Activated T-cell treated with anti-CD3 and anti-CD28 coated beads, Interleukin-2, amount 50 U/mL, for 72 hours (primary cell): ENCODE measurements at regions not wholly inside any gene's neighbourhood (a gene's known extent, or its start where the extent isn't known, plus 50 kb on each side); places are given as distances from the start of the nearest gene placed in this dataset.

ENCODE experiments used
- ATAC-seq, 2 donors: fragments of 150-1000 bp; cut with Tn5 transposase; replicated peaks in 1 of 2; 2 replicates each; pipeline ENCODE4 v1.10.0; 2021; ENCODE audit warnings: moderate library complexity in 2 of 2, mild to moderate bottlenecking in 1 of 2
- DNase-seq, 2 donors: peaks; one replicate each; pipeline ENCODE4 v3.0.0; 2021 to 2022; ENCODE audit warnings: mixed read lengths in 1 of 2
- H3K27ac Mint-ChIP-seq: one replicate; pipeline ENCODE4 v1.8.0; 2022; ENCODE audit warnings: mild to moderate bottlenecking, moderate library complexity, mixed read lengths
- H3K27me3 Mint-ChIP-seq: one replicate; pipeline ENCODE4 v1.8.0; 2022; ENCODE audit warnings: low read depth, mixed read lengths
- H3K36me3 Mint-ChIP-seq, 2 donors: one replicate each; pipeline ENCODE4 v1.8.0; 2022; ENCODE audit warnings: mixed read lengths in 2 of 2, mild to moderate bottlenecking in 1 of 2; ENCODE audit not compliant: insufficient read depth in 2 of 2
- H3K4me1 Mint-ChIP-seq: one replicate; pipeline ENCODE4 v1.8.0; 2022; ENCODE audit warnings: low read depth, mixed read lengths
- H3K4me3 Mint-ChIP-seq, 2 donors: one replicate each; pipeline ENCODE4 v1.8.0; 2022; ENCODE audit warnings: mild to moderate bottlenecking in 2 of 2, mixed read lengths in 2 of 2, moderate library complexity in 2 of 2
- H3K9me3 Mint-ChIP-seq, 2 donors: one replicate each; pipeline ENCODE4 v1.8.0; 2022; ENCODE audit warnings: mixed read lengths in 2 of 2

- no peaks in the 10 kb centered on the region for H3K27me3 Mint-ChIP-seq
- no peaks in the 10 kb centered on the region for H3K4me1 Mint-ChIP-seq
- H3K9me3 Mint-ChIP-seq: peaks cover 5 to 16% of the 10 kb centered on the region in 2 donors
- H3K27ac Mint-ChIP-seq: no peak overlapping the region
- ATAC-seq (no peak), DNase-seq (no peak)
- H3K36me3 Mint-ChIP-seq: peaks cover 0 to 2% of the 10 kb centered on the region in 2 donors
- no peak overlapping the region for H3K4me3 Mint-ChIP-seq
These were observed 239.3 kb downstream of the GRIA2 start for GRCh38 chr4:157459785-157460184.

- no peaks in the 10 kb centered on the region for H3K4me1 Mint-ChIP-seq
- no peaks in the 10 kb centered on the region for H3K36me3 Mint-ChIP-seq
- H3K9me3 Mint-ChIP-seq: peaks cover 5 to 6% of the 10 kb centered on the region in 2 donors
- ATAC-seq (no peak), DNase-seq (no peak)
- no peak overlapping the region for H3K27ac Mint-ChIP-seq
- no peak overlapping the region for H3K4me3 Mint-ChIP-seq
- no peaks in the 10 kb centered on the region for H3K27me3 Mint-ChIP-seq
These were observed 226.7 kb downstream of the GRIA2 start for GRCh38 chr4:157447195-157447594.

- DNase-seq (no peak), ATAC-seq (no peak)
- Mint-ChIP-seq H3K36me3 (no peaks in the 10 kb centered on the region), H3K4me1 (no peaks in the 10 kb centered on the region), H3K27ac (no peak overlapping the region), H3K9me3 (peaks cover 5 to 8% of the 10 kb centered on the region in 2 donors), H3K27me3 (no peaks in the 10 kb centered on the region), H3K4me3 (no peak overlapping the region)
These were observed 223.5 kb downstream of the GRIA2 start for GRCh38 chr4:157444014-157444413.

- H3K9me3 Mint-ChIP-seq: peaks cover 5 to 8% of the 10 kb centered on the region in 2 donors
- H3K36me3 Mint-ChIP-seq: no peaks in the 10 kb centered on the region
- no peak for ATAC-seq
- no peaks in the 10 kb centered on the region for H3K4me1 Mint-ChIP-seq
- no peaks in the 10 kb centered on the region for H3K27me3 Mint-ChIP-seq
- H3K27ac Mint-ChIP-seq: no peak overlapping the region
- DNase-seq: no peak
- no peak overlapping the region for H3K4me3 Mint-ChIP-seq
These were observed 223.0 kb downstream of the GRIA2 start for GRCh38 chr4:157443537-157443936.

GRCh38 chr4:157425897-157426296 lies 205.4 kb downstream of the GRIA2 start:
- ATAC-seq (no peak), DNase-seq (no peak)
- Mint-ChIP-seq H3K4me1 (no peaks in the 10 kb centered on the region), H3K36me3 (no peaks in the 10 kb centered on the region), H3K9me3 (peaks cover 7 to 9% of the 10 kb centered on the region in 2 donors), H3K27me3 (no peaks in the 10 kb centered on the region), H3K4me3 (no peak overlapping the region), H3K27ac (no peak overlapping the region)

GRCh38 chr4:157423526-157424020 lies 203.0 kb downstream of the GRIA2 start:
- no peaks in the 10 kb centered on the region for H3K4me1 Mint-ChIP-seq
- no peak overlapping the region for H3K4me3 Mint-ChIP-seq
- peaks cover 9% of the 10 kb centered on the region in 2 donors for H3K9me3 Mint-ChIP-seq
- no peak for ATAC-seq
- no peaks in the 10 kb centered on the region for H3K36me3 Mint-ChIP-seq
- no peak for DNase-seq
- H3K27ac Mint-ChIP-seq: no peak overlapping the region
- H3K27me3 Mint-ChIP-seq: no peaks in the 10 kb centered on the region

GRCh38 chr4:157421365-157421764 lies 200.8 kb downstream of the GRIA2 start:
- ATAC-seq (no peak), DNase-seq (no peak)
- Mint-ChIP-seq H3K27me3 (no peaks in the 10 kb centered on the region), H3K9me3 (peaks cover 4 to 9% of the 10 kb centered on the region in 2 donors), H3K27ac (no peak overlapping the region), H3K4me3 (no peak overlapping the region), H3K4me1 (no peaks in the 10 kb centered on the region), H3K36me3 (no peaks in the 10 kb centered on the region)
